Upper lobe of left lung (tissue), 4 donors: ENCODE measurements at regions not wholly inside any gene's neighbourhood (a gene's known extent, or its start where the extent isn't known, plus 50 kb on each side); places are given as distances from the start of the nearest gene placed in this dataset.

Experiments used
- POLR2A ChIP-seq, 4 donors: fragments of 450-650 bp; IDR thresholded peaks; one replicate each; pipeline ENCODE4 v1.5.1; 2016 to 2017; ENCODE audit warnings: antibody characterized with exemption in 4 of 4, mild to moderate bottlenecking in 2 of 4
- POLR2AphosphoS5 ChIP-seq, 2 donors: sonication (generic); formaldehyde crosslinking; IDR thresholded peaks; one replicate each; pipeline ENCODE4 v1.5.1; 2017; ENCODE audit warnings: antibody characterized with exemption in 2 of 2
- TF ChIP-seq, protein P1 (sequence below), 6 experiments: fragments of 450-650 bp in 4 of 6; fragments of 200-600 bp in 2 of 6; sonication (generic) in 2 of 6; IDR thresholded peaks; one replicate each; pipeline ENCODE4 v1.5.1; 2016 to 2019; ENCODE audit warnings: antibody characterized with exemption in 6 of 6

DNA sequence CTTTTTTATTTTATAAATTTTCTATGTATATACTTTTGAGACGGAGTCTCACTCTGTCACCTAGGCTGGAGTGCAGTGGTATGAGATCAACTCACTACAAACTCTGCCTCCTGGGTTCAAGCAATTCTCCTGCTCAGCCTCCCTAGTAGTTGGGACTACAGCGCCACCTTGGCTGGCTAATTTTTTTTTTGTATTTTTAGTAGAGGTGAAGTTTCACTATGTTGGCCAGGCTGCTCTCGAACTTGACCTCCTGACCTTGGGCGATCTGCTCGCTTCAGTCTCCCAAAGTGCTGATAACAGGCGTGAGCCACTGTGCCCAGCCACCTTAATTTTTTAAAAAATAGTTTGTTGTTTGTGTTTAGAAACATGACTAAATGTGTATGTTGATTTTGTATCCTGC lies 76.6 kb downstream of the FBXO4 start:
- TF ChIP-seq, protein P1, sequence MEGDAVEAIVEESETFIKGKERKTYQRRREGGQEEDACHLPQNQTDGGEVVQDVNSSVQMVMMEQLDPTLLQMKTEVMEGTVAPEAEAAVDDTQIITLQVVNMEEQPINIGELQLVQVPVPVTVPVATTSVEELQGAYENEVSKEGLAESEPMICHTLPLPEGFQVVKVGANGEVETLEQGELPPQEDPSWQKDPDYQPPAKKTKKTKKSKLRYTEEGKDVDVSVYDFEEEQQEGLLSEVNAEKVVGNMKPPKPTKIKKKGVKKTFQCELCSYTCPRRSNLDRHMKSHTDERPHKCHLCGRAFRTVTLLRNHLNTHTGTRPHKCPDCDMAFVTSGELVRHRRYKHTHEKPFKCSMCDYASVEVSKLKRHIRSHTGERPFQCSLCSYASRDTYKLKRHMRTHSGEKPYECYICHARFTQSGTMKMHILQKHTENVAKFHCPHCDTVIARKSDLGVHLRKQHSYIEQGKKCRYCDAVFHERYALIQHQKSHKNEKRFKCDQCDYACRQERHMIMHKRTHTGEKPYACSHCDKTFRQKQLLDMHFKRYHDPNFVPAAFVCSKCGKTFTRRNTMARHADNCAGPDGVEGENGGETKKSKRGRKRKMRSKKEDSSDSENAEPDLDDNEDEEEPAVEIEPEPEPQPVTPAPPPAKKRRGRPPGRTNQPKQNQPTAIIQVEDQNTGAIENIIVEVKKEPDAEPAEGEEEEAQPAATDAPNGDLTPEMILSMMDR (IDR thresholded peaks at IDR 0.05) = no peak
- no peak for TF ChIP-seq POLR2A (IDR thresholded peaks at IDR 0.05)
- TF ChIP-seq POLR2AphosphoS5 (IDR thresholded peaks at IDR 0.05) = no peak
